ENCODE measurements at regions not wholly inside any gene's neighbourhood (a gene's known extent, or its start where the extent isn't known, plus 50 kb on each side); places are given as distances from the start of the nearest gene placed in this dataset.

DNA sequence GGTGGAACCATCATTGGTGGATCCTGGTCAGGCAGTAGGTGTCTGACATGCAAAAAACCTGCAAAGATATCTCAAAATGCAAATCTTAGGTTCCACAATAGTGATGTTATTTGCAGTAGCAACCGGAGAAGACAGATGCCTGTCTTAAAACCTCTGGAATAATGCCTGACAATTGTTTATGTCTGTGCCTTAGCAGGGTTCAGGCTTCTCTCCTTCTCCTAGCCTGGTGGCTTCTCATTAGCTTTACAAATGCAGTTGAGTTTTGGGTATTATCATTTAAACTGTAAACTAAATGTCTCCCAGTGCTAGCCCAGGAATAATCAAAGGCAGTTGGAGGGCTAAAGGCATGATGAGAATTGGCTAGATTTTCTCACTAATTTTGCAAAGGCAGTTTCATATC lies 146.3 kb upstream of the NRG3 start:
- no peak overlapping the region for H2BK20ac ChIP-seq (ENCODE audit: low read depth, low read length)
- H4K8ac ChIP-seq (ENCODE audit: low read depth in 2 of 2, low read length in 2 of 2) = no peak overlapping the region
- no peak overlapping the region for H2AK9ac ChIP-seq (replicated peaks; ENCODE audit: low read depth, low read length, poor library complexity)
- H3K4me2 ChIP-seq (ENCODE audit: low read depth, low read length) = no peak overlapping the region
- no peaks in the 10 kb centered on the region for H3K79me1 ChIP-seq (ENCODE audit: low read depth in 1 of 2, low read length in 2 of 2)
- no peak for DNase-seq
- H2BK15ac ChIP-seq (ENCODE audit: low read depth, low read length) = no peak overlapping the region
- ChIA-PET CTCF (no interaction called here), POLR2A (ENCODE audit: unreplicated experiment) (no interaction called here)
- in situ Hi-C loops (cut with MboI; ENCODE audit: low sequenced_read_pairs) = no loop called here
- no peak overlapping the region for H3K4ac ChIP-seq (ENCODE audit: low read depth, low read length)
- H3K18ac ChIP-seq (ENCODE audit: low read depth, low read length) = no peak overlapping the region
- no peak overlapping the region for H3K14ac ChIP-seq (replicated peaks; ENCODE audit: low read depth, low read length)
- H3K4me3 ChIP-seq (ENCODE audit: insufficient read depth, low read depth, low read length) = no peak overlapping the region
- peaks cover 4% of the 10 kb centered on the region for H3K9me3 ChIP-seq (ENCODE audit: control insufficient read depth, insufficient read depth, low read length)
- H2BK5ac ChIP-seq (ENCODE audit: low read depth, low read length, poor library complexity, severe bottlenecking) = no peak overlapping the region
- H2AK5ac ChIP-seq (ENCODE audit: low read depth, low read length) = no peak overlapping the region
- H3K36me3 ChIP-seq (ENCODE audit: control insufficient read depth, insufficient read depth, low read length) = no peaks in the 10 kb centered on the region
- no peak overlapping the region for H3K27ac ChIP-seq (ENCODE audit: insufficient read depth, low read length)
- ATAC-seq (ENCODE audit: low read depth) = no peak
- H3K23ac ChIP-seq (ENCODE audit: low read depth, low read length) = no peak overlapping the region
- H4K20me1 ChIP-seq (ENCODE audit: insufficient read depth, low read length) = no peaks in the 10 kb centered on the region
- no peak overlapping the region for H4K91ac ChIP-seq (ENCODE audit: insufficient read depth, low read depth, low read length)
- no peak overlapping the region for H2AFZ ChIP-seq (replicated peaks; ENCODE audit: low read length, poor library complexity)
- no CpG with 5 or more reads among the region's 1 CpG for WGBS, 2 experiments (ENCODE audit: extremely low coverage in 2 of 2, insufficient read length in 1 of 2)
- no peak overlapping the region for H3K9ac ChIP-seq (ENCODE audit: low read depth, low read length)
- H3K9me1 ChIP-seq (ENCODE audit: insufficient read depth, low read length) = no peaks in the 10 kb centered on the region
- dilution Hi-C loops (cut with HindIII; ENCODE audit: low sequenced_read_pairs, unreplicated experiment) = no loop called here
- no peak overlapping the region for H2BK120ac ChIP-seq (ENCODE audit: low read depth, low read length)
- no peak for TF ChIP-seq MAZ (IDR thresholded peaks at IDR 0.05; ENCODE audit: borderline replicate concordance, low read depth, low read length)
- TF ChIP-seq MXI1 (IDR thresholded peaks at IDR 0.05; ENCODE audit: borderline replicate concordance, low read depth, low read length) = no peak
- TF ChIP-seq ELK1 (IDR thresholded peaks at IDR 0.05; ENCODE audit: borderline replicate concordance, low read depth, low read length) = no peak
- TF ChIP-seq CEBPB (IDR thresholded peaks at IDR 0.05; ENCODE audit: low read depth, low read length) = no peak
- TF ChIP-seq RFX5 (IDR thresholded peaks at IDR 0.05; ENCODE audit: low read depth, low read length) = no peak
- TF ChIP-seq FOS (IDR thresholded peaks at IDR 0.05; ENCODE audit: low read depth, low read length) = no peak
- no peak for TF ChIP-seq RCOR1 (IDR thresholded peaks at IDR 0.05; ENCODE audit: insufficient replicate concordance, low read length)
- TF ChIP-seq BHLHE40 (IDR thresholded peaks at IDR 0.05; ENCODE audit: low read depth, low read length) = no peak
- TF ChIP-seq USF2 (IDR thresholded peaks at IDR 0.05; ENCODE audit: low read depth, low read length) = no peak
- no peak for TF ChIP-seq NFE2L2 (IDR thresholded peaks at IDR 0.05; ENCODE audit: low read depth, low read length)
- TF ChIP-seq RAD21 (IDR thresholded peaks at IDR 0.05; ENCODE audit: low read length) = no peak
- no peak for TF ChIP-seq CHD1 (IDR thresholded peaks at IDR 0.05; ENCODE audit: low read depth, low read length)
- TF ChIP-seq POLR2A (IDR thresholded peaks at IDR 0.05; ENCODE audit: low read depth, low read length) = no peak
- TF ChIP-seq MAFK (IDR thresholded peaks at IDR 0.05; ENCODE audit: low read depth, low read length) = no peak
- TF ChIP-seq, protein P1, sequence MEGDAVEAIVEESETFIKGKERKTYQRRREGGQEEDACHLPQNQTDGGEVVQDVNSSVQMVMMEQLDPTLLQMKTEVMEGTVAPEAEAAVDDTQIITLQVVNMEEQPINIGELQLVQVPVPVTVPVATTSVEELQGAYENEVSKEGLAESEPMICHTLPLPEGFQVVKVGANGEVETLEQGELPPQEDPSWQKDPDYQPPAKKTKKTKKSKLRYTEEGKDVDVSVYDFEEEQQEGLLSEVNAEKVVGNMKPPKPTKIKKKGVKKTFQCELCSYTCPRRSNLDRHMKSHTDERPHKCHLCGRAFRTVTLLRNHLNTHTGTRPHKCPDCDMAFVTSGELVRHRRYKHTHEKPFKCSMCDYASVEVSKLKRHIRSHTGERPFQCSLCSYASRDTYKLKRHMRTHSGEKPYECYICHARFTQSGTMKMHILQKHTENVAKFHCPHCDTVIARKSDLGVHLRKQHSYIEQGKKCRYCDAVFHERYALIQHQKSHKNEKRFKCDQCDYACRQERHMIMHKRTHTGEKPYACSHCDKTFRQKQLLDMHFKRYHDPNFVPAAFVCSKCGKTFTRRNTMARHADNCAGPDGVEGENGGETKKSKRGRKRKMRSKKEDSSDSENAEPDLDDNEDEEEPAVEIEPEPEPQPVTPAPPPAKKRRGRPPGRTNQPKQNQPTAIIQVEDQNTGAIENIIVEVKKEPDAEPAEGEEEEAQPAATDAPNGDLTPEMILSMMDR (conservative IDR thresholded peaks at IDR 0.05; ENCODE audit: low read depth, low read length) = no peak
- no peaks in the 10 kb centered on the region for H3K27me3 ChIP-seq (ENCODE audit: control insufficient read depth, insufficient read depth, low read length)
- H3K56ac ChIP-seq (ENCODE audit: extremely low read depth, insufficient read depth, low read length) = no peak overlapping the region
- no peak overlapping the region for H4K5ac ChIP-seq (ENCODE audit: low read depth, low read length)
- no peaks in the 10 kb centered on the region for H3K4me1 ChIP-seq (ENCODE audit: control insufficient read depth, insufficient read depth, low read length)
- BruUV-seq (replicated peaks) = no TSS peak
- intact Hi-C loops (cut with micrococcal nuclease) = no loop called here

Measured in IMR-90 (cell line).